NCI-H226 (cell line): ENCODE measurements at regions not wholly inside any gene's neighbourhood (a gene's known extent, or its start where the extent isn't known, plus 50 kb on each side); places are given as distances from the start of the nearest gene placed in this dataset.
"Not testable (repeated sequence)": the region's sequence is repeated elsewhere in the genome, so short reads cannot be mapped to it uniquely, and the experiment has no call there.

Source experiments
- DNase-seq: peaks from one replicate; pipeline ENCODE4 v3.0.0-alpha.2; 2015

GRCh38 chr9:26142631-26143030 is 464.4 kb upstream of the TUSC1 start:
- DNase-seq, result no peak

DNA sequence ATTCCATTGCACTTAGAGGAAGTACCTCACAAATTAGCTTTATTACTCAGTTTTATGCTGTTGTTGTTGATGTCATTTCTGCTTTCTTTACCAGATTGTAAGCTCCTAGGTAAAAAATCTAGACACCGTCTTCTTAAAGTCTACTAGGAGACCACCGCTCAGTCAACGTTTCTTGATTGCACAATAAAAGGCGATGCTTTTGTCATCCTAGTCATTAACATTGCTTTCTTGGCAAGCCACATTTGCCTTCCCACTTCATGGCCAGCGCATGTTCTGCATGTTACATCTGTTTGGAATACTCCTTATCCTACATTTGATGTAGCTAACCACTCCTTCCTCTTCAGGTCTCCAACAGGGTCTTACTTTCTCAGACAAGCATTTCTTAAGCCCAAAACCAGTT is 464.0 kb upstream of the TUSC1 start:
- DNase-seq, result no peak

DNA sequence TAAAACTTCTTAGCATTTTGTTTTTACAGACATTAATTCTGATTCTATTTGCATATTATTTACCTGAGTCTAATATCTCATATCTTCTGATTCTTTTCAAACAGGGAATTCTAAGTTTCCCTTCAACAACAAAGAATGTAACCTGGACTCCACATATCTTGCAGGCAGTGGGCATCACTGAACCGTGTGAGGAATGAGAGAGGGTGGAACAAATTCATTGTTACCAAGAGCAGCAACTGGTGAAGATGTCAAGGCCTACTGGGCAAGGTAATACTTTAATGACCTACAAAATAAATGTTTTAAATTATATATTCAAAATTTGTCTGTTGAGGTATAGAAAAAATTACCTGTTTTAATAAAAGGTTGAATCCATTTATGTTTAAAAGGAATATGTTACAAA is 455.3 kb upstream of the TUSC1 start:
- no peak for DNase-seq

- DNase-seq, result no peak
Measured at GRCh38 chr9:26132746-26133312, 454.6 kb upstream of the TUSC1 start.

DNA sequence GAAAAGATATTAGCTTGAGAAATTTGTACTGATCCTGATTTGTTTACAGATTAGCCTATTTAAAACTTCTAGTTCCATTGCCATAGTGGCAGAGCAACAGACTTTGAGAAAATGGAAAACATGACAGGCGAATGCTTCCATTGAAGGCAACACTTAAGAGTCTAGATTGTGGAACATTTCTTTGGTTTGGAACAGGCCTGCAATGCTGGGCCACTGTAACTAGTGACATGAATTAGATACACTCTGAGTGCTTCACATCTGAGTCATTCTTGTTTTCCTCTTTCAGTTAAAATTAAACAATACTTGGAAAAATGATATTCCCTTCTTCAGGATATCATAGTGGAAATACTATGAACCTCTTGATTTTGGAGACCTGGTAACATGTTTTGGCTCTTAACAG is 453.6 kb upstream of the TUSC1 start:
- no peak for DNase-seq

GRCh38 chr9:26129217-26129616 is 451.0 kb upstream of the TUSC1 start:
- no peak for DNase-seq

DNA sequence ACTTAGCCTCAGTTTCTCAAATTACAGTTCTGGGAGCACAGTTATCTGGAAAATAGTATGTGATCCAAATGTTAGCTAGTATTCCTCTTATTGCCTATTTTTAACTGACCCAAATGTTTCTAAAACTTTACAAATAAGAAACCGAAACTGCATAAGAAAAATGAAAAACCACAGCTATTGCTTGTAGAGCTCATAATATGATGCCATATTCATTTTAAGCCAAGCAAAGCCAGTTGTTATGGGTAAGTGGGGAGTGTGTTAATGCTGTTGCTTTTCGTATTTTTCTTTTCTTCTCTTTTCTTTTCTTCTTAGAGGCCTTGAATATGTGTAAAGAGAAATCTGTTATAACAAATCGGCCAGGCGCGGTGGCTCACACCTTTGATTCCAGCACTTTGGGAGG is 447.4 kb upstream of the TUSC1 start:
- DNase-seq, result no peak

DNA sequence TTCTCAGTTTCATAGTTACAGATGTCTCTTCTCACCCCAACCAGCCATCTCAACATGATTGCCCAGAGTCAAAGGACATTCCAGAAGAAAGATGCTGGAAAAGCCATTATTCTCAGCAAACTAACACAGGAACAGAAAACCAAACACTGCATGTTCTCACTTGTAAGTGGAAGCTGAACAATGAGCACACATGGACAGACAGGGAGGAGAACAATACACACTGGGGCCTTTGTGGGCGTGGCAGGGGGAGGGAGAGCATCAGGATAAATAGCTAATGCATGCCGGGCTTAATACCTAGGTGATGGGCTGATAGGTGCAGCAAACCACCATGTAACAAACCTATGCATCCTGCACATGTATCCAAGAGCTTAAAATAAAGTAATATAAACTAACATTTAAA is 437.8 kb upstream of the TUSC1 start:
- DNase-seq, result not testable (repeated sequence)

DNA sequence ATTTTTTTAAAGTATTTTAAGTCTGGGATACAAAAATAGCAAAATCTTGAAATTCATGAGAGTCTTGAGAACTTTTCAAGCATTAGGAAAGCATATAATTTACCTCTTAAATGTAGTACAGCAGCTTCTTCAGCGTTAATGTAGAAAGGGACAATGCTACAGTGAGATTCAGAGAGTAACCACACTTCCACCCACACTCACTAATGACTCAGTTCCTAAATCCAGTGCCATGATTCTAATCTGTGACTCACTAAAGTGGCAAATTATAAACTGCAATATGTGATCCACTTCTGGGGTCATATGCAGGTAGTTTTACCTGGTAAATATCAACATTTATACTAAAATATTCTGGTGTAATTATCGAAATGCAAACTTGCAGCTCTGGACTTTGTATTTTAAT is 434.5 kb upstream of the TUSC1 start:
- no peak for DNase-seq

DNA sequence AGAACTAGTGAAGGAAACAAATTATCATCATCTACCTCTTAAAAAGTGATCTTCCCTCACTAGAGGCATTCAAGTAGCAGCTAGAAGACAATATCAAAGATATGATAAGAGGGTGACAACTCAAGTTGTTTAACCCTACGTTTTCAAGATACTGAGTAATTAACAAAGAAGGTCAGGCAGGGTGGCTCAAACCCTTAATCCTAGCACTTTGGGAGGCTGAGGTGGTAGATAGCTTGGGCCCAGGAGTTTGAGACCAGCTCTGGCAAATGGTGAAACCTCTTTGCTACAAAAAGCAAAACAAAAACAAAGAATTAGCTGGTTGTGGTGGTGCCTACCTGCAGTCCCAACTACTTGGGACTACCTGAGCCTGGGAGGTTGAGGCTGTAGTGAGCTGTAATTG is 408.2 kb upstream of the TUSC1 start:
- no peak for DNase-seq

GRCh38 chr9:26081847-26082246 is 403.6 kb upstream of the TUSC1 start:
- DNase-seq, result no peak

- no peak for DNase-seq
Measured at GRCh38 chr9:26078706-26079105, 400.5 kb upstream of the TUSC1 start.

GRCh38 chr9:26077860-26078259 is 399.6 kb upstream of the TUSC1 start:
- no peak for DNase-seq

GRCh38 chr9:26067608-26068007 is 389.4 kb upstream of the TUSC1 start:
- no peak for DNase-seq

DNA sequence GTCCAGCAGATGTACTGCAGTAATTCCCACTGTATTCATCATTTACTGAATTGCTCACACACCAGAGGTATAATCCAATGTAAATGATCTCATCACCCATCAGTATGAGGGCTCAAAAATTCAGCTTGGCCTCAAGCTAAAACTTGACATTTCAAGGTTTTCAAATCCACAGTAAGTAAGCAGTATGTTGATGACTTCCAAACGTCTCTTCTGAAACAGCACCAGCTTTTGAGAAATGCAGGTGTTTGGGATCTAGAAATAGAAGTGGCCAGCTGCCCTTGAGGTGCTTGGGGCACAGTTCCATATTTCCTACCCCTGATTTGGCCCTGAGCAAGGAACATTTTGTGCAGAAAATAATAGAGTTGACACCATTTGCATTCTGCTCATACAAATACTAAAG is 388.0 kb upstream of the TUSC1 start:
- no peak for DNase-seq

GRCh38 chr9:26061948-26062575 is 383.8 kb upstream of the TUSC1 start:
- no peak for DNase-seq

DNA sequence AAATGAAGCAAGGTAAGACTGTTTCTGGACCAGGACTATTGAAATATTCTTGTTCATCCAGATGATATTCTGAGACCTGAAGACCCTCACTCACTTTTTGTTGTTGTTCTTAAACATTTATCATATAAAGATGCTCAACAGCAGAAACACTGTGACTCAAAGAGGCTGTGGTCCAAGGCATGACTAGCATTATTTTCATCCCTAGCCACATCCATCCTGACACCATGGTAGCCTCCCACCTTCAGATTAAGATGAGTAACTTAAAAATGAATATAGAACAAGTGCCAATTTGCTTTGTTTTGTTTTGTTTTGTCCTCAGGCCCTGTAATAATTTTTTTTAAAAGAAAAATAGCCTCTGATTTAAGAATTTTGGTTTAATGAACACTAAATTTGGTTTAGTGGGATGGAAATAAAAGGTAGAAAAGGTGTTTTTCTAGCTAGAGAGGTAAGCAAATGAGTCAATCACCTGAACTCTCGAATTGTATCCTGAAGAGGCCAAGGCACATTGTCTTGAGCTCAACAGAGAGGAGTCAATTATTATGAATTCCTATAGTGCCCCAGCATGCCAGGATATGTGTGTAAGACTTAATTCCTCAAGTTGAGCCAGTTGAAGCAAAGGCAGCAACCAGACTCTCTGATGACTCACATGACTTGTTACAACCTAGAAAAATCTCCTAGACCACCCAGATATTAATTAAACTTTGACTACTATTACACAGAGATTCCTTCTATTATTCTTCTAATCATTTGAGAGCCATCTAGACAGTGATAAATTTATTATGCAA is 380.1 kb upstream of the TUSC1 start:
- peak; percentile 45 for DNase-seq

- no peak for DNase-seq
Measured at GRCh38 chr9:26057050-26057449, 378.8 kb upstream of the TUSC1 start.

GRCh38 chr9:26054600-26055520 is 376.6 kb upstream of the TUSC1 start:
- no peak for DNase-seq

DNA sequence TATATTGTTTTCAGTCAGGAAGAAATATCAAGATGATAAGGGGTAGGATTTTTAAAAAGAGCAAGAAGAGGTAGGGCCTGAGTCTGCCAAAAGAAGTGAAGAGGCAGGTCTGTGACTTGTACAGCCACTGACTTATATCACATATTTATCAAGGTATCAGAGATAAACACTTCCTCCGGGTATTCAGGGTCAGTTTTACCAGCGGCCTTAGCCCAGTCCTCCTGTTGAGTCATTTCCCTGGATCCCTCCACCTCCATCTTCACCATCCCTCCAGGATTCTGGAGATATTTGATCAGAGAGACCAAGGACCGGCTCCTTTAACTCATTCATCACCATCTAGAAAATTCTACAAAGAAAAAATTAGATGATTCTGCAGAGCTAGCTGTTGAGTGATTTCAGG is 375.7 kb upstream of the TUSC1 start:
- peak; percentile 53 for DNase-seq

DNA sequence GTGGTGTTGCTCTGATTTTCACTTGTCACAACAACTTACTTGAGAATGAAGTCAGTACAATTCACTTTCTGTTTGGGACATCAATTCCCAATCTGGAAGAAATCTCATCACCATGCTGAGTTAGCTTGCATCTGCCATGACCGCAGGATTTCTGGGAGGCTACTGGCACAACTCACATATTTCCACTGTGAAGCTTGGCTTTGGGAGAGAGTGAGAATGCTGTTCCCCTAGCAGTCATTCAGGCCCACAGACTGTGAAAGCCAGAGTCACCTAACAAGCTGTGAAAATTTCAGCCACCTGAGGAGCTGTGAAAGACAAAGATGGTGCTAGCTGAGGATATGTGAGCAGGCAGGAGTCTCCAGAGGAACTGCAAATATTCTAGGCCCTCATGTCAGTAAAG is 365.2 kb upstream of the TUSC1 start:
- no peak for DNase-seq

DNA sequence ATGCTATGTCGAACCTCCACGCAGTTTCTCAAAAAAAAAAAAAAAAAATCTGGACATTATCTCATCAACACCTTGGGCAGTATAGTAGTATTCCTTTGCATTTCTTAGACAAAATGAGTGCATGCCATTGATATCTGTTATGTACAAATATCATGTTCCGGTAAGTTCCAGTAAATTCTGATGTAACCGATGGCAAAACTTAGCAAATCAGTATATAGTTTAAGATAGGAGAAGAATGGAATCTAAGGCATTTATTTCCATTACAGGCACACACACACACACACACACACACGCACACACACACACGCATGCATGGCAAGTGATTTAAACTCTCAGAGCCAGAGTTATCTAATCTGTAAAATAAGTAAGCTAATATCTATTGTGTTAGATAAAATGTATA is 356.5 kb upstream of the TUSC1 start:
- DNase-seq, result peak; percentile 38

- peak; percentile 64 for DNase-seq
Measured at GRCh38 chr9:26033336-26033735, 355.1 kb upstream of the TUSC1 start.
